H1 (cell line): ENCODE measurements at regions not wholly inside any gene's neighbourhood (a gene's known extent, or its start where the extent isn't known, plus 50 kb on each side); places are given as distances from the start of the nearest gene placed in this dataset.
A peak's percentile ranks its signal among the peaks of the same experiment; 100 is the strongest.

Experiments used
- CTCF ChIA-PET: fragments of 300-600 bp; sonication (Branson Sonifier 250); formaldehyde crosslinking; loops from one replicate; lab custom pipeline; 2021; ENCODE audit not compliant: partially characterized antibody; lab: Charles Lee
- POLR2A ChIA-PET: fragments of 300-600 bp; sonication (Branson Sonifier 250); formaldehyde crosslinking; loops from one replicate; lab custom pipeline; 2021; ENCODE audit warnings: inconsistent platforms; ENCODE audit not compliant: partially characterized antibody; lab: Charles Lee
- DNase-seq, 2 experiments: peaks; one replicate each; pipeline versions ENCODE4 v3.0.0 to v3.0.0-alpha.2; 2010 to 2022; ENCODE audit warnings: low spot score in 2 of 2, low read depth in 1 of 2, mixed read lengths in 1 of 2
- FAIRE-seq: peaks from 2 replicates; lab custom pipeline; 2011; peaks lifted over from hg19 to GRCh38; lab: Jason Lieb, UNC
- H2AFZ ChIP-seq: 2 replicates; pipeline ENCODE4 v1.8.1; 2012; ENCODE audit warnings: low read length, inconsistent platforms
- H2AK5ac ChIP-seq: 2 replicates; pipeline ENCODE4 v1.6.1; 2013; ENCODE audit warnings: low read depth, low read length
- H2BK120ac ChIP-seq: replicated peaks from 2 replicates; pipeline ENCODE3; 2013; ENCODE audit warnings: low read depth, low read length, inconsistent platforms
- H2BK12ac ChIP-seq: 2 replicates; pipeline ENCODE4 v1.6.1; 2013; ENCODE audit warnings: low read depth, low read length
- H2BK15ac ChIP-seq: 2 replicates; pipeline ENCODE4 v1.6.1; 2013; ENCODE audit warnings: low read length
- H2BK20ac ChIP-seq: 2 replicates; pipeline ENCODE4 v1.6.1; 2013; ENCODE audit warnings: low read length
- H2BK5ac ChIP-seq: 2 replicates; pipeline ENCODE4 v1.6.1; 2013; ENCODE audit warnings: low read depth, low read length
- H3K14ac ChIP-seq: 2 replicates; pipeline ENCODE4 v1.6.1; 2013; ENCODE audit warnings: inconsistent platforms; ENCODE audit not compliant: insufficient read length
- H3K18ac ChIP-seq: 2 replicates; pipeline ENCODE4 v1.6.1; 2013; ENCODE audit warnings: low read length; ENCODE audit errors: extremely low read depth
- H3K23ac ChIP-seq: 2 replicates; pipeline ENCODE4 v1.6.1; 2013; ENCODE audit warnings: inconsistent platforms; ENCODE audit not compliant: insufficient read length
- H3K23me2 ChIP-seq: 2 replicates; pipeline ENCODE4 v1.6.1; 2013; ENCODE audit warnings: low read depth, low read length
- H3K27ac ChIP-seq: 2 replicates; pipeline ENCODE4 v1.6.1; 2011; ENCODE audit warnings: low read depth, low read length, inconsistent platforms
- H3K27me3 ChIP-seq, 4 experiments: replicated peaks in 1 of 4; 1 replicate in 1 of 4; 2 replicates in 3 of 4; pipeline versions ENCODE4 v1.6.1 to v1.8.1; 2011 to 2013; ENCODE audit warnings: low read length in 3 of 4, mild to moderate bottlenecking in 3 of 4, inconsistent platforms in 2 of 4, mixed read lengths in 2 of 4, moderate library complexity in 1 of 4; ENCODE audit not compliant: control insufficient read depth in 3 of 4, insufficient read depth in 3 of 4; ENCODE audit errors: extremely low read depth in 1 of 4
- H3K36me3 ChIP-seq, 4 experiments: 2 replicates each; pipeline versions ENCODE4 v1.6.1 to v1.8.1; 2011 to 2013; ENCODE audit warnings: mild to moderate bottlenecking in 4 of 4, low read length in 3 of 4, moderate library complexity in 2 of 4, control low read depth in 1 of 4, inconsistent platforms in 1 of 4; ENCODE audit not compliant: insufficient read depth in 4 of 4, control insufficient read depth in 2 of 4
- H3K4ac ChIP-seq: replicated peaks from 2 replicates; pipeline ENCODE3; 2013; ENCODE audit warnings: low read length, low read depth, mixed read lengths, inconsistent platforms; ENCODE audit not compliant: insufficient read length
- H3K4me1 ChIP-seq, 4 experiments: replicated peaks in 1 of 4; 1 replicate in 1 of 4; 2 replicates in 3 of 4; pipeline versions ENCODE4 v1.6.1 to v1.8.1; 2011 to 2013; ENCODE audit warnings: low read length in 3 of 4, inconsistent platforms in 2 of 4, mixed read lengths in 1 of 4; ENCODE audit not compliant: insufficient read depth in 4 of 4, control insufficient read depth in 3 of 4
- H3K4me2 ChIP-seq, 2 experiments: 2 replicates each; pipeline versions ENCODE4 v1.6.1 to v1.8.1; 2011 to 2013; ENCODE audit warnings: low read depth in 2 of 2, low read length in 2 of 2, control low read depth in 1 of 2, inconsistent platforms in 1 of 2, mild to moderate bottlenecking in 1 of 2; ENCODE audit not compliant: insufficient read depth in 1 of 2
- H3K4me3 ChIP-seq, 4 experiments: fragments of 200-600, 300-600 bp in 1 of 4; sonication (generic), shearing (Covaris generic), sonication (Bioruptor Twin) in 1 of 4; 2 replicates each; pipeline versions ENCODE4 v1.5.1 to v1.8.1; 2011 to 2016; ENCODE audit warnings: low read length in 4 of 4, low read depth in 3 of 4, control low read depth in 2 of 4, inconsistent platforms in 2 of 4, mild to moderate bottlenecking in 2 of 4, mixed read lengths in 1 of 4, moderate library complexity in 1 of 4; ENCODE audit not compliant: insufficient read depth in 2 of 4; ENCODE audit errors: extremely low read depth in 1 of 4
- H3K56ac ChIP-seq: replicated peaks from 2 replicates; pipeline ENCODE3; 2013; ENCODE audit warnings: low read depth, mild to moderate bottlenecking, mixed read lengths, low read length, inconsistent platforms; ENCODE audit not compliant: insufficient read length
- H3K79me1 ChIP-seq: 2 replicates; pipeline ENCODE4 v1.6.1; 2013; ENCODE audit warnings: low read depth, low read length, control low read depth
- H3K79me2 ChIP-seq, 2 experiments: 2 replicates each; pipeline versions ENCODE4 v1.6.1 to v1.8.1; 2012 to 2013; ENCODE audit warnings: low read length in 2 of 2, mild to moderate bottlenecking in 2 of 2, inconsistent platforms in 1 of 2; ENCODE audit not compliant: insufficient read depth in 2 of 2, control insufficient read depth in 1 of 2
- H3K9ac ChIP-seq, 4 experiments: replicated peaks in 1 of 4; 1 replicate in 1 of 4; 2 replicates in 3 of 4; pipeline versions ENCODE4 v1.6.1 to v1.8.1; 2011 to 2013; ENCODE audit warnings: low read depth in 3 of 4, low read length in 3 of 4, control low read depth in 2 of 4, mild to moderate bottlenecking in 2 of 4, moderate library complexity in 2 of 4, inconsistent platforms in 1 of 4; ENCODE audit errors: extremely low read depth in 1 of 4
- H3K9me3 ChIP-seq, 2 experiments: 2 replicates each; pipeline versions ENCODE4 v1.6.1 to v1.8.1; 2012 to 2013; ENCODE audit warnings: mild to moderate bottlenecking in 2 of 2, moderate library complexity in 2 of 2, control low read depth in 1 of 2, inconsistent platforms in 1 of 2, low read depth in 1 of 2, low read length in 1 of 2, mixed read lengths in 1 of 2; ENCODE audit not compliant: insufficient read depth in 2 of 2
- H4K20me1 ChIP-seq, 2 experiments: replicated peaks in 1 of 2; 2 replicates each; pipeline versions ENCODE3 to v1.8.1; 2011 to 2013; ENCODE audit warnings: inconsistent platforms in 2 of 2, low read length in 2 of 2, mild to moderate bottlenecking in 1 of 2; ENCODE audit not compliant: insufficient read depth in 2 of 2, control insufficient read depth in 1 of 2
- H4K5ac ChIP-seq: 2 replicates; pipeline ENCODE4 v1.6.1; 2013; ENCODE audit warnings: low read length, low read depth, mixed read lengths, inconsistent platforms; ENCODE audit not compliant: insufficient read length
- H4K8ac ChIP-seq: 2 replicates; pipeline ENCODE4 v1.8.0; 2013; ENCODE audit warnings: mild to moderate bottlenecking, moderate library complexity, low read length, inconsistent platforms; ENCODE audit not compliant: insufficient read depth; ENCODE audit errors: extremely low read depth
- H4K91ac ChIP-seq: replicated peaks from 2 replicates; pipeline ENCODE3; 2013; ENCODE audit warnings: low read length, mixed read lengths, inconsistent platforms; ENCODE audit not compliant: insufficient read length
- ATF2 ChIP-seq: IDR thresholded peaks from 2 replicates; pipeline ENCODE4 v1.6.1; 2012; ENCODE audit warnings: low read length, inconsistent platforms
- BCL11A ChIP-seq, 2 experiments: IDR thresholded peaks; one replicate each; pipeline ENCODE4 v1.6.1; 2011; ENCODE audit warnings: low read depth in 2 of 2, low read length in 2 of 2, mild to moderate bottlenecking in 2 of 2
- CTCF ChIP-seq, 3 experiments: IDR thresholded peaks; 1 replicate in 2 of 3; 2 replicates in 1 of 3; pipeline versions ENCODE4 v1.5.1 to v1.6.1; 2011; ENCODE audit warnings: low read length in 3 of 3, mild to moderate bottlenecking in 3 of 3, inconsistent platforms in 2 of 3, low read depth in 1 of 3, moderate library complexity in 1 of 3; ENCODE audit not compliant: insufficient read depth in 1 of 3; ENCODE audit errors: control extremely low read depth in 1 of 3
- EP300 ChIP-seq, 2 experiments: IDR thresholded peaks; 1 replicate in 1 of 2; 2 replicates in 1 of 2; pipeline ENCODE4 v1.6.1; 2011 to 2012; ENCODE audit warnings: low read depth in 2 of 2, low read length in 2 of 2, mild to moderate bottlenecking in 2 of 2, borderline replicate concordance in 1 of 2, inconsistent platforms in 1 of 2, moderate library complexity in 1 of 2
- GTF2F1 ChIP-seq: IDR thresholded peaks from 2 replicates; pipeline ENCODE4 v1.6.1; 2012; ENCODE audit warnings: low read depth, low read length, improper control_type of control experiment, borderline replicate concordance
- RBBP5 ChIP-seq: IDR thresholded peaks from 2 replicates; pipeline ENCODE4 v1.7.1; 2012; ENCODE audit warnings: low read depth, mild to moderate bottlenecking, inconsistent platforms, low read length, moderate library complexity, borderline replicate concordance
- SP4 ChIP-seq: IDR thresholded peaks from 2 replicates; pipeline ENCODE4 v1.6.1; 2012; ENCODE audit warnings: low read length, inconsistent platforms
- SRF ChIP-seq: IDR thresholded peaks from 2 replicates; pipeline ENCODE4 v1.6.1; 2011; ENCODE audit warnings: mild to moderate bottlenecking, low read depth, low read length, moderate library complexity
- WGBS, 2 experiments: shearing (Covaris generic) in 1 of 2; methylation state at CpG; one replicate each; pipeline versions ENCODE4 v1.1.6 to v1.1.7; 2013 to 2015; ENCODE audit warnings: low lambda C conversion rate in 2 of 2, mixed read lengths in 2 of 2, inconsistent platforms in 1 of 2, low coverage in 1 of 2, missing lambda C conversion rate in 1 of 2; ENCODE audit not compliant: insufficient replicate concordance in 2 of 2, insufficient coverage in 1 of 2, insufficient read length in 1 of 2; ENCODE audit errors: extremely low coverage in 1 of 2, missing lambda C conversion rate in 1 of 2; 5-methylcytosine and 5-hydroxymethylcytosine counted together

- Histone ChIP-seq H2BK20ac (no peak overlapping the region), H3K4me3 (no peak overlapping the region), H3K4me2 (no peak overlapping the region), H2BK15ac (no peak overlapping the region), H3K9ac (no peak overlapping the region), H4K8ac (no peak overlapping the region), H4K91ac (no peak overlapping the region), H2AFZ (0 out of 2 replicates have a peak overlapping the region, but pooled peaks have one; percentile 5), H2BK12ac (no peak overlapping the region), H3K18ac (no peak overlapping the region), H2AK5ac (no peak overlapping the region), H3K27me3 (no peaks in the 10 kb centered on the region), H3K4ac (no peak overlapping the region), H3K23me2 (no peaks in the 10 kb centered on the region), H3K4me1 (no peaks in the 10 kb centered on the region), H3K79me2 (no peaks in the 10 kb centered on the region), H2BK120ac (no peak overlapping the region), H3K27ac (no peak overlapping the region), H3K14ac (no peak overlapping the region), H3K36me3 (no peaks in the 10 kb centered on the region), H3K56ac (no peak overlapping the region), H3K79me1 (no peaks in the 10 kb centered on the region), H4K20me1 (no peaks in the 10 kb centered on the region), H3K9me3 (no peaks in the 10 kb centered on the region), H4K5ac (no peak overlapping the region), H3K23ac (no peak overlapping the region), H2BK5ac (no peak overlapping the region)
- ChIA-PET POLR2A (no interaction called here), CTCF (interaction anchor here (0.8 kb wide), 1 partner anchor 10 kb away, joined by 3 read pairs; no protein-coding TSS in a partner anchor)
- 60% methylated on average over 3 of the region's 3 CpGs; no CpG with 5 or more reads in 1 of the 2 experiments for WGBS, 2 experiments
- DNase-seq (no peak), FAIRE-seq (no peak)
- no peak for TF ChIP-seq EP300 (IDR thresholded peaks at IDR 0.05; ENCODE audit: borderline replicate concordance in 1 of 2, low read depth in 2 of 2, low read length in 2 of 2)
- TF ChIP-seq SP4 = no peak
- TF ChIP-seq SRF = no peak
- TF ChIP-seq ATF2 = no peak
- no peak for TF ChIP-seq CTCF (IDR thresholded peaks at IDR 0.05; ENCODE audit: control extremely low read depth in 1 of 3, insufficient read depth in 1 of 3, low read depth in 1 of 3, low read length in 3 of 3)
- TF ChIP-seq BCL11A (IDR thresholded peaks at IDR 0.05; ENCODE audit: low read depth in 2 of 2, low read length in 2 of 2) = no peak
- no peak for TF ChIP-seq RBBP5
- TF ChIP-seq GTF2F1 = no peak
Observed at GRCh38 chr2:198973181-198973580, 484.6 kb downstream of the SATB2 start.
